ENCODE measurements at regions not wholly inside any gene's neighbourhood (a gene's known extent, or its start where the extent isn't known, plus 50 kb on each side); places are given as distances from the start of the nearest gene placed in this dataset.

DNA sequence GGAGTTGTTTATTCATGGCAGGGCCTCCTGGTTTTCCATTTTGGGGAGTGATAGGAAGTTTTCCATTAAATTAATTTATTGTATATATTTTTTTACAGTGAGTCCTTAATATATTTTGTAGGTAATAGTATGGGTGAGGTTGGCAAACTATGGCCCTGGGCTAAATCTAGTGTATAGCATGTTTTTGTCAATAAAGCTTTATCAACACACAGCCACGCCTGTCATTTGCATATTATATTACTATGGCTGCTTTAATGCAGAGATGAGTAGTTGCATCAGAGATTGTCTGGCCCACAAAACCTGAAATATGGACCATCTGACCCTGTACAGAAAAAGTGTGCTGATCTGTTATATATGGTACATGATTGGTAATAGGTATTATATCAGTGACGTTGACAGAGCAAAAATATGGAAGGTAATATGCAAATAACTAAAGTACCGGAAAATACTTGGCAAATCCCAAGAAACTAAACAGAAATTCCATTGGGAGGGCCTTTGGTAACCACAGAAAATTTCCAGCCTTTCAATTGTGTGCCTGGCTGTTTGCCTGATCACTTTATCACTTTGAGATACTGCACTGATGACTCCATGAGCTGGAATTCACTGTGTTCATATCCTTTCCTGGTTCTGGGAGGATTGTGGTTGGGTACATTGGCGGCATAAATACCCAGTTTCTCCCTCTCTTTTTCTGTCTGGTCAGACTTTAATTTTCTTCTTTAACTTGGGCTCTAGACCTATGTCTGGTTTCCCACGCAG is 61.7 kb upstream of the RFLNA start:
- TF ChIP-seq, protein P1, sequence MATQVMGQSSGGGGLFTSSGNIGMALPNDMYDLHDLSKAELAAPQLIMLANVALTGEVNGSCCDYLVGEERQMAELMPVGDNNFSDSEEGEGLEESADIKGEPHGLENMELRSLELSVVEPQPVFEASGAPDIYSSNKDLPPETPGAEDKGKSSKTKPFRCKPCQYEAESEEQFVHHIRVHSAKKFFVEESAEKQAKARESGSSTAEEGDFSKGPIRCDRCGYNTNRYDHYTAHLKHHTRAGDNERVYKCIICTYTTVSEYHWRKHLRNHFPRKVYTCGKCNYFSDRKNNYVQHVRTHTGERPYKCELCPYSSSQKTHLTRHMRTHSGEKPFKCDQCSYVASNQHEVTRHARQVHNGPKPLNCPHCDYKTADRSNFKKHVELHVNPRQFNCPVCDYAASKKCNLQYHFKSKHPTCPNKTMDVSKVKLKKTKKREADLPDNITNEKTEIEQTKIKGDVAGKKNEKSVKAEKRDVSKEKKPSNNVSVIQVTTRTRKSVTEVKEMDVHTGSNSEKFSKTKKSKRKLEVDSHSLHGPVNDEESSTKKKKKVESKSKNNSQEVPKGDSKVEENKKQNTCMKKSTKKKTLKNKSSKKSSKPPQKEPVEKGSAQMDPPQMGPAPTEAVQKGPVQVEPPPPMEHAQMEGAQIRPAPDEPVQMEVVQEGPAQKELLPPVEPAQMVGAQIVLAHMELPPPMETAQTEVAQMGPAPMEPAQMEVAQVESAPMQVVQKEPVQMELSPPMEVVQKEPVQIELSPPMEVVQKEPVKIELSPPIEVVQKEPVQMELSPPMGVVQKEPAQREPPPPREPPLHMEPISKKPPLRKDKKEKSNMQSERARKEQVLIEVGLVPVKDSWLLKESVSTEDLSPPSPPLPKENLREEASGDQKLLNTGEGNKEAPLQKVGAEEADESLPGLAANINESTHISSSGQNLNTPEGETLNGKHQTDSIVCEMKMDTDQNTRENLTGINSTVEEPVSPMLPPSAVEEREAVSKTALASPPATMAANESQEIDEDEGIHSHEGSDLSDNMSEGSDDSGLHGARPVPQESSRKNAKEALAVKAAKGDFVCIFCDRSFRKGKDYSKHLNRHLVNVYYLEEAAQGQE (IDR thresholded peaks at IDR 0.05) = no peak
- TF ChIP-seq, protein P2, sequence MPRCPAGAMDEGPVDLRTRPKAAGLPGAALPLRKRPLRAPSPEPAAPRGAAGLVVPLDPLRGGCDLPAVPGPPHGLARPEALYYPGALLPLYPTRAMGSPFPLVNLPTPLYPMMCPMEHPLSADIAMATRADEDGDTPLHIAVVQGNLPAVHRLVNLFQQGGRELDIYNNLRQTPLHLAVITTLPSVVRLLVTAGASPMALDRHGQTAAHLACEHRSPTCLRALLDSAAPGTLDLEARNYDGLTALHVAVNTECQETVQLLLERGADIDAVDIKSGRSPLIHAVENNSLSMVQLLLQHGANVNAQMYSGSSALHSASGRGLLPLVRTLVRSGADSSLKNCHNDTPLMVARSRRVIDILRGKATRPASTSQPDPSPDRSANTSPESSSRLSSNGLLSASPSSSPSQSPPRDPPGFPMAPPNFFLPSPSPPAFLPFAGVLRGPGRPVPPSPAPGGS (IDR thresholded peaks at IDR 0.05) = no peak
- TF ChIP-seq, protein P3, sequence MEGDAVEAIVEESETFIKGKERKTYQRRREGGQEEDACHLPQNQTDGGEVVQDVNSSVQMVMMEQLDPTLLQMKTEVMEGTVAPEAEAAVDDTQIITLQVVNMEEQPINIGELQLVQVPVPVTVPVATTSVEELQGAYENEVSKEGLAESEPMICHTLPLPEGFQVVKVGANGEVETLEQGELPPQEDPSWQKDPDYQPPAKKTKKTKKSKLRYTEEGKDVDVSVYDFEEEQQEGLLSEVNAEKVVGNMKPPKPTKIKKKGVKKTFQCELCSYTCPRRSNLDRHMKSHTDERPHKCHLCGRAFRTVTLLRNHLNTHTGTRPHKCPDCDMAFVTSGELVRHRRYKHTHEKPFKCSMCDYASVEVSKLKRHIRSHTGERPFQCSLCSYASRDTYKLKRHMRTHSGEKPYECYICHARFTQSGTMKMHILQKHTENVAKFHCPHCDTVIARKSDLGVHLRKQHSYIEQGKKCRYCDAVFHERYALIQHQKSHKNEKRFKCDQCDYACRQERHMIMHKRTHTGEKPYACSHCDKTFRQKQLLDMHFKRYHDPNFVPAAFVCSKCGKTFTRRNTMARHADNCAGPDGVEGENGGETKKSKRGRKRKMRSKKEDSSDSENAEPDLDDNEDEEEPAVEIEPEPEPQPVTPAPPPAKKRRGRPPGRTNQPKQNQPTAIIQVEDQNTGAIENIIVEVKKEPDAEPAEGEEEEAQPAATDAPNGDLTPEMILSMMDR (IDR thresholded peaks at IDR 0.05) = no peak
- TF ChIP-seq EP300 (IDR thresholded peaks at IDR 0.05) (no peak), RAD21 (conservative IDR thresholded peaks at IDR 0.05 in 1 of 2, IDR thresholded peaks at IDR 0.05 in 1 of 2) (no peak), POLR2A (IDR thresholded peaks at IDR 0.05; ENCODE audit: low read length) (no peak), SMC3 (IDR thresholded peaks at IDR 0.05) (no peak)
- TF ChIP-seq, protein P4, sequence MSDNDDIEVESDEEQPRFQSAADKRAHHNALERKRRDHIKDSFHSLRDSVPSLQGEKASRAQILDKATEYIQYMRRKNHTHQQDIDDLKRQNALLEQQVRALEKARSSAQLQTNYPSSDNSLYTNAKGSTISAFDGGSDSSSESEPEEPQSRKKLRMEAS (IDR thresholded peaks at IDR 0.05) = no peak
